ENCODE measurements at regions not wholly inside any gene's neighbourhood (a gene's known extent, or its start where the extent isn't known, plus 50 kb on each side); places are given as distances from the start of the nearest gene placed in this dataset.

GRCh38 chr9:74361508-74361907 is 135.6 kb upstream of the RORB start:
- Mint-ChIP-seq H3K4me1 (no peaks in the 10 kb centered on the region), H3K36me3 (ENCODE audit: low read depth) (no peaks in the 10 kb centered on the region), H3K4me3 (no peak overlapping the region), H3K27ac (no peak overlapping the region), H3K27me3 (no peaks in the 10 kb centered on the region)
- ATAC-seq (no peak), DNase-seq (no peak)
- no peaks in the 10 kb centered on the region for H3K9me3 ChIP-seq (ENCODE audit: control insufficient read depth, low read length, poor library complexity, severe bottlenecking)

- Mint-ChIP-seq H3K4me1 (no peaks in the 10 kb centered on the region), H3K27ac (no peak overlapping the region), H3K27me3 (no peaks in the 10 kb centered on the region), H3K4me3 (no peak overlapping the region), H3K36me3 (ENCODE audit: low read depth) (no peaks in the 10 kb centered on the region)
- ATAC-seq (no peak), DNase-seq (no peak)
- H3K9me3 ChIP-seq (ENCODE audit: control insufficient read depth, low read length, poor library complexity, severe bottlenecking), result no peaks in the 10 kb centered on the region
Measured at GRCh38 chr9:74362423-74362822, 134.7 kb upstream of the RORB start.

GRCh38 chr9:74366111-74366510 is 131.0 kb upstream of the RORB start:
- no peaks in the 10 kb centered on the region for H3K9me3 ChIP-seq (ENCODE audit: control insufficient read depth, low read length, poor library complexity, severe bottlenecking)
- Mint-ChIP-seq H3K27ac (no peak overlapping the region), H3K4me1 (no peaks in the 10 kb centered on the region), H3K36me3 (ENCODE audit: low read depth) (no peaks in the 10 kb centered on the region), H3K4me3 (no peak overlapping the region), H3K27me3 (no peaks in the 10 kb centered on the region)
- DNase-seq, result no peak
- ATAC-seq, result no peak

GRCh38 chr9:74369844-74370243 is 127.3 kb upstream of the RORB start:
- H3K9me3 ChIP-seq (ENCODE audit: control insufficient read depth, low read length, poor library complexity, severe bottlenecking), result no peaks in the 10 kb centered on the region
- H3K4me1 Mint-ChIP-seq, result no peaks in the 10 kb centered on the region
- DNase-seq, result no peak
- H3K4me3 Mint-ChIP-seq, result no peak overlapping the region
- no peak overlapping the region for H3K27ac Mint-ChIP-seq
- H3K27me3 Mint-ChIP-seq, result no peaks in the 10 kb centered on the region
- ATAC-seq, result no peak
- H3K36me3 Mint-ChIP-seq (ENCODE audit: low read depth), result no peaks in the 10 kb centered on the region

GRCh38 chr9:74373348-74373747 is 123.8 kb upstream of the RORB start:
- no peaks in the 10 kb centered on the region for H3K27me3 Mint-ChIP-seq
- ATAC-seq, result no peak
- no peak overlapping the region for H3K27ac Mint-ChIP-seq
- H3K9me3 ChIP-seq (ENCODE audit: control insufficient read depth, low read length, poor library complexity, severe bottlenecking), result no peaks in the 10 kb centered on the region
- no peaks in the 10 kb centered on the region for H3K4me1 Mint-ChIP-seq
- no peak for DNase-seq
- H3K36me3 Mint-ChIP-seq (ENCODE audit: low read depth), result no peaks in the 10 kb centered on the region
- no peak overlapping the region for H3K4me3 Mint-ChIP-seq

GRCh38 chr9:74379718-74380117 is 117.4 kb upstream of the RORB start:
- DNase-seq, result no peak
- no peak for ATAC-seq
- Mint-ChIP-seq H3K36me3 (ENCODE audit: low read depth) (no peaks in the 10 kb centered on the region), H3K27me3 (no peaks in the 10 kb centered on the region), H3K4me1 (no peaks in the 10 kb centered on the region), H3K4me3 (no peak overlapping the region), H3K27ac (no peak overlapping the region)
- no peaks in the 10 kb centered on the region for H3K9me3 ChIP-seq (ENCODE audit: control insufficient read depth, low read length, poor library complexity, severe bottlenecking)

- H3K27me3 Mint-ChIP-seq, result no peaks in the 10 kb centered on the region
- no peak for ATAC-seq
- no peaks in the 10 kb centered on the region for H3K36me3 Mint-ChIP-seq (ENCODE audit: low read depth)
- no peaks in the 10 kb centered on the region for H3K4me1 Mint-ChIP-seq
- no peak for DNase-seq
- H3K9me3 ChIP-seq (ENCODE audit: control insufficient read depth, low read length, poor library complexity, severe bottlenecking), result no peaks in the 10 kb centered on the region
- no peak overlapping the region for H3K4me3 Mint-ChIP-seq
- H3K27ac Mint-ChIP-seq, result no peak overlapping the region
Measured at GRCh38 chr9:74391816-74392215, 105.3 kb upstream of the RORB start.

GRCh38 chr9:74403581-74403980 is 93.6 kb upstream of the RORB start:
- ATAC-seq (no peak), DNase-seq (no peak)
- no peaks in the 10 kb centered on the region for H3K9me3 ChIP-seq (ENCODE audit: control insufficient read depth, low read length, poor library complexity, severe bottlenecking)
- Mint-ChIP-seq H3K4me1 (no peaks in the 10 kb centered on the region), H3K27me3 (no peaks in the 10 kb centered on the region), H3K27ac (no peak overlapping the region), H3K4me3 (no peak overlapping the region), H3K36me3 (ENCODE audit: low read depth) (no peaks in the 10 kb centered on the region)

GRCh38 chr9:74404620-74405019 is 92.5 kb upstream of the RORB start:
- Mint-ChIP-seq H3K4me3 (no peak overlapping the region), H3K27me3 (no peaks in the 10 kb centered on the region)
- no peak for ATAC-seq

GRCh38 chr9:74407166-74407565 is 90.0 kb upstream of the RORB start:
- Mint-ChIP-seq H3K4me1 (no peaks in the 10 kb centered on the region), H3K36me3 (ENCODE audit: low read depth) (no peaks in the 10 kb centered on the region), H3K4me3 (no peak overlapping the region), H3K27me3 (no peaks in the 10 kb centered on the region), H3K27ac (no peak overlapping the region)
- no peaks in the 10 kb centered on the region for H3K9me3 ChIP-seq (ENCODE audit: control insufficient read depth, low read length, poor library complexity, severe bottlenecking)
- DNase-seq (no peak), ATAC-seq (no peak)

More at GRCh38 chr9:74404620-74405019, 92.5 kb upstream of the RORB start:
- H3K9me3 ChIP-seq (ENCODE audit: control insufficient read depth, low read length, poor library complexity, severe bottlenecking), result no peaks in the 10 kb centered on the region
- H3K4me1 Mint-ChIP-seq, result no peaks in the 10 kb centered on the region
- no peak overlapping the region for H3K27ac Mint-ChIP-seq
- no peaks in the 10 kb centered on the region for H3K36me3 Mint-ChIP-seq (ENCODE audit: low read depth)
- no peak for DNase-seq

GRCh38 chr9:74412236-74412979 is 84.7 kb upstream of the RORB start:
- no peaks in the 10 kb centered on the region for H3K4me1 Mint-ChIP-seq
- DNase-seq (no peak), ATAC-seq (no peak)
- H3K27me3 Mint-ChIP-seq, result no peaks in the 10 kb centered on the region
- H3K9me3 ChIP-seq (ENCODE audit: control insufficient read depth, low read length, poor library complexity, severe bottlenecking), result no peaks in the 10 kb centered on the region
- no peak overlapping the region for H3K27ac Mint-ChIP-seq
- H3K4me3 Mint-ChIP-seq, result no peak overlapping the region
- H3K36me3 Mint-ChIP-seq (ENCODE audit: low read depth), result no peaks in the 10 kb centered on the region

- Mint-ChIP-seq H3K27ac (no peak overlapping the region), H3K36me3 (ENCODE audit: low read depth) (no peaks in the 10 kb centered on the region), H3K4me3 (no peak overlapping the region), H3K4me1 (no peaks in the 10 kb centered on the region), H3K27me3 (no peaks in the 10 kb centered on the region)
- H3K9me3 ChIP-seq (ENCODE audit: control insufficient read depth, low read length, poor library complexity, severe bottlenecking), result no peaks in the 10 kb centered on the region
- ATAC-seq (no peak), DNase-seq (no peak)
Measured at GRCh38 chr9:74413876-74414275, 83.3 kb upstream of the RORB start.

- Mint-ChIP-seq H3K27me3 (no peaks in the 10 kb centered on the region), H3K4me1 (no peaks in the 10 kb centered on the region), H3K27ac (no peak overlapping the region), H3K4me3 (no peak overlapping the region), H3K36me3 (ENCODE audit: low read depth) (no peaks in the 10 kb centered on the region)
- no peaks in the 10 kb centered on the region for H3K9me3 ChIP-seq (ENCODE audit: control insufficient read depth, low read length, poor library complexity, severe bottlenecking)
- no peak for ATAC-seq
- DNase-seq, result no peak
Measured at GRCh38 chr9:74414325-74414724, 82.8 kb upstream of the RORB start.

GRCh38 chr9:74415995-74416394 is 81.1 kb upstream of the RORB start:
- Mint-ChIP-seq H3K4me3 (no peak overlapping the region), H3K4me1 (no peaks in the 10 kb centered on the region), H3K27me3 (no peaks in the 10 kb centered on the region), H3K36me3 (ENCODE audit: low read depth) (no peaks in the 10 kb centered on the region), H3K27ac (no peak overlapping the region)
- no peak for DNase-seq
- no peak for ATAC-seq
- no peaks in the 10 kb centered on the region for H3K9me3 ChIP-seq (ENCODE audit: control insufficient read depth, low read length, poor library complexity, severe bottlenecking)
